Sigmoid colon (tissue), 4 donors: ENCODE measurements at regions not wholly inside any gene's neighbourhood (a gene's known extent, or its start where the extent isn't known, plus 50 kb on each side); places are given as distances from the start of the nearest gene placed in this dataset.

Source experiments
- CTCF ChIP-seq, 4 experiments: fragments of 450-650 bp in 3 of 4; fragments of 200-600 bp in 1 of 4; IDR thresholded peaks; one replicate each; pipeline ENCODE4 v1.5.1; 2016 to 2019; ENCODE audit warnings: antibody characterized with exemption in 4 of 4, mild to moderate bottlenecking in 3 of 4, moderate library complexity in 2 of 4
- POLR2A ChIP-seq, 2 donors: fragments of 450-650 bp; IDR thresholded peaks; one replicate each; pipeline ENCODE4 v1.6.1; 2016; ENCODE audit warnings: antibody characterized with exemption in 2 of 2, mild to moderate bottlenecking in 2 of 2, moderate library complexity in 2 of 2
- POLR2AphosphoS5 ChIP-seq, 4 donors: sonication (generic); formaldehyde crosslinking; IDR thresholded peaks; one replicate each; pipeline ENCODE4 v1.6.1; 2017; ENCODE audit warnings: antibody characterized with exemption in 4 of 4

DNA sequence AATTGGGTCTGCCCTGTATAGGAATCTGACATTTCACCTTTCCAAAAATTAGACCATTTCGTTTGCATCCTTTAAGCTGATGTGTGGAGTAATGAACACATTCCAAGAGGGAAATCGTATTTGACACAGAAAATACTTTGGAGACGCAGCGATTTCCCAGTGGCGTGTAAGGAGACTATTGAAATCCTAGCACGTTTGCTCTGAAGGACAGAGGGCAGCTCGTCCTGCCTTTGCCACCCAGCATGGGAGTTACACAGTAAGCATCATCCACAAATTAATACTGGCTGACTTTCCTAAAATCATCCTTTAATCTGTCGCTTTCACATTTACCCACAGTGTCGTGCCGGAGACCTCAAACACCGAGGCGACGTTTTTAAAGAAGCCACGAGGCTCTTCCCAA lies 925.9 kb upstream of the EEF2KMT start:
- TF ChIP-seq POLR2AphosphoS5 (IDR thresholded peaks at IDR 0.05) (no peak), CTCF (IDR thresholded peaks at IDR 0.05) (no peak), POLR2A (IDR thresholded peaks at IDR 0.05) (no peak)
